GM18498 (cell line): ENCODE measurements at regions not wholly inside any gene's neighbourhood (a gene's known extent, or its start where the extent isn't known, plus 50 kb on each side); places are given as distances from the start of the nearest gene placed in this dataset.

Experiments used
- ATAC-seq: cut with Tn5 transposase; IDR thresholded peaks from one replicate; pipeline ENCODE4 v1.9.1; 2021; ENCODE audit warnings: mild to moderate bottlenecking, moderate library complexity; ENCODE audit not compliant: unreplicated experiment

- no peak for ATAC-seq
Measured at GRCh38 chr5:117065800-117066199, 491.2 kb upstream of the SEMA6A start.

- ATAC-seq = no peak
Measured at GRCh38 chr5:117065161-117065560, 490.5 kb upstream of the SEMA6A start.

- no peak for ATAC-seq
Measured at GRCh38 chr5:117060099-117060498, 485.5 kb upstream of the SEMA6A start.

- ATAC-seq = no peak
Measured at GRCh38 chr5:117058740-117059139, 484.1 kb upstream of the SEMA6A start.

GRCh38 chr5:117055517-117055916 lies 480.9 kb upstream of the SEMA6A start:
- ATAC-seq = no peak

GRCh38 chr5:117054911-117055310 lies 480.3 kb upstream of the SEMA6A start:
- no peak for ATAC-seq

GRCh38 chr5:117054141-117054540 lies 479.5 kb upstream of the SEMA6A start:
- ATAC-seq = no peak

GRCh38 chr5:117041926-117042595 lies 467.4 kb upstream of the SEMA6A start:
- no peak for ATAC-seq

GRCh38 chr5:117039035-117039434 lies 464.4 kb upstream of the SEMA6A start:
- no peak for ATAC-seq

GRCh38 chr5:117027384-117027783 lies 452.8 kb upstream of the SEMA6A start:
- ATAC-seq = no peak

GRCh38 chr5:117020999-117021398 lies 446.4 kb upstream of the SEMA6A start:
- no peak for ATAC-seq

- no peak for ATAC-seq
Measured at GRCh38 chr5:117013280-117013877, 438.8 kb upstream of the SEMA6A start.

- ATAC-seq = no peak
Measured at GRCh38 chr5:117010574-117010973, 436.0 kb upstream of the SEMA6A start.

GRCh38 chr5:116998024-116998423 lies 423.4 kb upstream of the SEMA6A start:
- no peak for ATAC-seq

GRCh38 chr5:116992681-116993080 lies 418.1 kb upstream of the SEMA6A start:
- ATAC-seq = no peak

GRCh38 chr5:116989995-116990394 lies 415.4 kb upstream of the SEMA6A start:
- no peak for ATAC-seq

- no peak for ATAC-seq
Measured at GRCh38 chr5:116982035-116982434, 407.4 kb upstream of the SEMA6A start.

- ATAC-seq = no peak
Measured at GRCh38 chr5:116980581-116980980, 406.0 kb upstream of the SEMA6A start.

- ATAC-seq = no peak
Measured at GRCh38 chr5:116976767-116977166, 402.1 kb upstream of the SEMA6A start.

GRCh38 chr5:116971131-116971530 lies 396.5 kb upstream of the SEMA6A start:
- ATAC-seq = no peak

GRCh38 chr5:116970318-116970717 lies 395.7 kb upstream of the SEMA6A start:
- no peak for ATAC-seq

- ATAC-seq = no peak
Measured at GRCh38 chr5:116964438-116964837, 389.8 kb upstream of the SEMA6A start.

- no peak for ATAC-seq
Measured at GRCh38 chr5:116961021-116961420, 386.4 kb upstream of the SEMA6A start.
